HCT116 (cell line): ENCODE measurements at regions not wholly inside any gene's neighbourhood (a gene's known extent, or its start where the extent isn't known, plus 50 kb on each side); places are given as distances from the start of the nearest gene placed in this dataset.

ENCODE experiments used
- EZH2 ChIP-seq: fragments of 200-600 bp; sonication (generic); IDR thresholded peaks from 2 replicates; pipeline ENCODE4 v1.6.1; 2017; ENCODE audit warnings: antibody characterized with exemption, mixed run types
- EZH2phosphoT487 ChIP-seq: fragments of 200-600 bp; IDR thresholded peaks from 2 replicates; pipeline ENCODE4 v1.6.1; 2018; ENCODE audit warnings: antibody characterized with exemption, borderline replicate concordance
- RAD21 ChIP-seq: IDR thresholded peaks from 2 replicates; pipeline ENCODE4 v1.6.1; 2012; ENCODE audit warnings: low read depth, mild to moderate bottlenecking
- SRF ChIP-seq: IDR thresholded peaks from 2 replicates; pipeline ENCODE4 v1.6.1; 2012; ENCODE audit warnings: low read depth
- TF ChIP-seq, protein P1 (sequence below), 3 experiments: fragments of 200-600 bp in 1 of 3; sonication (generic) in 1 of 3; IDR thresholded peaks in 2 of 3; conservative IDR thresholded peaks in 1 of 3; 2 replicates each; pipeline ENCODE4 v1.5.1; 2012 to 2017; ENCODE audit warnings: low read depth in 2 of 3, low read length in 2 of 3, antibody characterized with exemption in 1 of 3, borderline replicate concordance in 1 of 3, control low read depth in 1 of 3, mild to moderate bottlenecking in 1 of 3, mixed read lengths in 1 of 3, mixed run types in 1 of 3, moderate library complexity in 1 of 3; ENCODE audit not compliant: insufficient read depth in 1 of 3
- TF ChIP-seq, protein P2 (sequence below): IDR thresholded peaks from 2 replicates; pipeline ENCODE4 v1.6.1; 2012

DNA sequence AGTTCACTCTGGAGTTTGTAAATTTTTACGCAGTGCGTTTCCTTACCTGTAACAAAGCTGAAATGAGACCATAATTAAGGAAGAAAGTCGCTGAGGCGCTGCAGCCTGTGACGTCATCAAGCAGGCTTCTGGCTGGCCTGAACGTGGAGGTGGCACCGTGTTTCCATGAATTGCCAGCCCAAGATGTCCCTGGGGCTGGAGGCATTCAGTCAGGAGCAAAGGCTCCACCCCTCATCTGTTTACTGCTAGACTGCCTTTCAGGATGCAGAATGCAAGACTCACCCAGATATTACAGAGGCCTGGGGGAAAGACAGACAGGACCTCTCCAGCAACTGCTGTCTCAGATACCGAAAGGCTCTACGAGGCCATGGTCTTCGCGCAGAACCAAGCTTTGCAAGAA is 424.6 kb downstream of the TSHZ3 start:
- TF ChIP-seq, protein P1, sequence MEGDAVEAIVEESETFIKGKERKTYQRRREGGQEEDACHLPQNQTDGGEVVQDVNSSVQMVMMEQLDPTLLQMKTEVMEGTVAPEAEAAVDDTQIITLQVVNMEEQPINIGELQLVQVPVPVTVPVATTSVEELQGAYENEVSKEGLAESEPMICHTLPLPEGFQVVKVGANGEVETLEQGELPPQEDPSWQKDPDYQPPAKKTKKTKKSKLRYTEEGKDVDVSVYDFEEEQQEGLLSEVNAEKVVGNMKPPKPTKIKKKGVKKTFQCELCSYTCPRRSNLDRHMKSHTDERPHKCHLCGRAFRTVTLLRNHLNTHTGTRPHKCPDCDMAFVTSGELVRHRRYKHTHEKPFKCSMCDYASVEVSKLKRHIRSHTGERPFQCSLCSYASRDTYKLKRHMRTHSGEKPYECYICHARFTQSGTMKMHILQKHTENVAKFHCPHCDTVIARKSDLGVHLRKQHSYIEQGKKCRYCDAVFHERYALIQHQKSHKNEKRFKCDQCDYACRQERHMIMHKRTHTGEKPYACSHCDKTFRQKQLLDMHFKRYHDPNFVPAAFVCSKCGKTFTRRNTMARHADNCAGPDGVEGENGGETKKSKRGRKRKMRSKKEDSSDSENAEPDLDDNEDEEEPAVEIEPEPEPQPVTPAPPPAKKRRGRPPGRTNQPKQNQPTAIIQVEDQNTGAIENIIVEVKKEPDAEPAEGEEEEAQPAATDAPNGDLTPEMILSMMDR (IDR thresholded peaks at IDR 0.05 in 2 of 3, conservative IDR thresholded peaks at IDR 0.05 in 1 of 3; ENCODE audit: borderline replicate concordance in 1 of 3, insufficient read depth in 1 of 3, low read depth in 2 of 3, low read length in 2 of 3), result no peak
- TF ChIP-seq EZH2phosphoT487 (no peak), RAD21 (no peak), EZH2 (no peak), SRF (no peak)
- TF ChIP-seq, protein P2, sequence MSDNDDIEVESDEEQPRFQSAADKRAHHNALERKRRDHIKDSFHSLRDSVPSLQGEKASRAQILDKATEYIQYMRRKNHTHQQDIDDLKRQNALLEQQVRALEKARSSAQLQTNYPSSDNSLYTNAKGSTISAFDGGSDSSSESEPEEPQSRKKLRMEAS, result no peak
